D341Med (cell line): ENCODE measurements at regions not wholly inside any gene's neighbourhood (a gene's known extent, or its start where the extent isn't known, plus 50 kb on each side); places are given as distances from the start of the nearest gene placed in this dataset.

Experiments
- DNase-seq: peaks from one replicate; pipeline ENCODE4 v3.0.0; 2012; ENCODE audit warnings: low spot score

DNA sequence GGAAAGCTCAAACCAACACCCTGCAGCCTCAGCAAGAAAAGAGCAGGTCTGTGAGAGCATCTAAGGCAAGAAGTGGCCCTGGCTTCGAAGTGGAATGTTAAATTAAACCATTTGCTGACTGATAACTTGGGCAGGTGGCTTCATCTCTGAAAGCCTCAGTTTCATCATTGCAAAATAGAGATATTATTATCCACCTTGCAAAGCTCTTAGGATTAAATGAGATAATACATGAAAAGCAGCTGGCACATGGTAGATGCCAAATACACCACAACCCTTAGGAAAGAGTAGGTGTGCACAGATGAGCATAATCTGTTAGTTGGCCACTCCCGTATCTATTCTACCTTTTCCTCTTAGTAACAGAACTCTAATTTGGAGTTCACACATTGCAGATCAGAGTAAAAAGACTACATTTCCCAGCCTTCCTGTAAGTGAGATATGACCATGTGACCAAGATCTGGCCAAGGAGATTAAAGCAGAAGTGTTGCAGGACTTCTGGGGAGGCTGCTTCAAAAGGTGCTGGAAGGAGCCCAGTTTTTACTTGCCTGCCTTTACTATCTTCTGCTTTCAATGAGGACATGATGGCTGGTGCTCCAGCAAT lies 288.7 kb downstream of the SOX9 start:
- no peak for DNase-seq

DNA sequence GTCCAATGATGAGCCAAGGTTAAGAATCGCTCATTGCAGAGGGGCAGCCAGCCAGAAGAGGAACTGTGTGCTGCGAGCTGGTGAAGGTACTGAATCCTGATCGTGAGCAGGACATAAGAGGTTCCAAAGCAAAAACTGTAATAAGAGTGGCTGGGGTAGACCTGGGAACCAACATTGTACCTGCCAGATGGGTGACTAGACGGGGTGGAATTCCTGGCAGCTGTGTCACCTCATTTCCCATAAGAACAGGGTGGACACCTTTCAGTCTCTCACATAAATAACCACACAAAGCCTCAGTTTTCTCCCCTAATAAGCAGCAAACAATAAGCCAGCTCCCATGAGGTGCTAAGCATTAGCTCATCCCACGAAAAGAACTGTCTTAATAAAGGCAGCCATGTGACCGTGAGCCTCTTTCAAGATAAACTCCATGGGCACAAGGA lies 290.3 kb downstream of the SOX9 start:
- no peak for DNase-seq

DNA sequence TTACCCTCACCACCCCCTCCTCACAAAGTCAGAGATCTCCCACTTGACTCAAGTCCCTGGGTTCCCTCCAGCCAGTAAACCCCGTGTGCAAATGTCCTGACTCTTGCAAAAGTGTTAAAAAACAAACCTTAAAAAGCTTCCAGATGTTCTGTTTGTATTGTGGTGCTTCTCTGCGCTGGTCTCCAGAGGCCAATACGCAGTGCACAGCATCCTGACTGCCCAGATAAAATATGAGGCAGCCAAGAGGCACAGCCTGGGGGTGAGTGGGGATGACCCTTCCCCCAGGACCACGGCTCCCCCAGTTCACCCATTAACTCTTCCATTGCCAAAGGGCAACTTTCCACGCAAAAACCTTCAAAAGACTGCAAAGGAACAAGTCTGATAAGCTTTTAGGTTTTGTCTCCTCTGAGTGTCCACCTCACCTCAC lies 291.8 kb downstream of the SOX9 start:
- no peak for DNase-seq

DNA sequence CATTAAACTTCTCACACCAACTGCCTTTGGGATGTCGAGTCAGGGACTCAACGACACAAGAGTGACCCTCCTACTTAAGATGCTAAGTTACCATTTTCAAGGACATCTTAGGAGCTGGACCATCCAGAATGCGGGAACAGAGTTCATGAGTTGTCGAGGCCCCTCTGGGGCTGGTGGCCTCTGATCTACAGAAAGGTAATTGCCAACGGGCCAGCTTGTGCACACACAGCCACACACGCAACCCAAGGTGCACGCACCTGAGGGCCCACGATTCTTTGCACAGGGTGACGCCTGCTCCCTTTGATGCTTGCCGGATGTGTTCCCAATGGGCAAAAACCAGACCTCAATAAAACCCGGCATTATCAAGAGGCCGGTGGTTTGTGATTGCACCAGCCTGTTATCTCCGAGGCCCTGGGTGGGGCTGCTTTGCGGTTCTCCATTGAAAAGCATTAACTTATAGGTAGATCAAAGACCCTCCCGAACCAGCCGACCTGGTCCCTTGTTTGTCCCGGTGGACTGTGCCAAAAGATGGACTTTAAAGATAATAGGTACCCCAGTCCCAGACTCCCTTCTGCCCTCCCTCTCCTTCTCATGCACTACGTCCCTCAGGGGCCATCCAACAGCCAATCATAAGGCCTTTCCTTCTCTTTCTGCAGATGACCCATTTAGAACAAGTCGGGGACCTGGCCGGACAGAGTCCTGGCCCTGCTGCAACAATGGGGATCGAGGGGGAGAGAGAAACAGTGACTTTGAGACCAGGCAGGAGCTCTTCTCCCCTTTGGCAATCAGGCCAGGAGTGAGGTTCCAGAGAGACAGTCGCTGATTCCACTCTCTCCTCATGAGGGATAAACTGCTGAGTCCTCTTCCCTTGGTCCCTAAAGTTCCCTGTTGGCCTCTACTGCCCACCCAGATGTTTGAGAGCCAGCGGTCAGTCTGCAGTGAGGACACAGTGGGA lies 292.5 kb downstream of the SOX9 start:
- no peak for DNase-seq

DNA sequence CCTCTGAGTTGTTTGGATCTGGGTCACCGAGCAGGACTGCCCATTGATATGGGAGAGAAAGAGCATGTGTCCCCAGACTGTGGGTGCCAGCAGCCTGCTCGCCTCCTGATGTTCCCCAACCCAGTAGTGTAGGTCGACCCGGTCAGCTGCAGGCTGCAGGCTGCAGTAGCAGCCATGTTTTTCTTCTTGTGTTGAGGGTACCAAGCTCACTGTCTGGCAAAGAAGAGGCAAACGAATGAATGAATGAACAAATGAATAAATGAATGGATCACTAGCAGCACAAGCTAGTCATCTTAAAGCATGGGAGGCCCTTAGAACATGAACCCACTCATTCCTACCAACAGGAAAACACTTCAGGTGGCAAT lies 293.2 kb downstream of the SOX9 start:
- DNase-seq = no peak

DNA sequence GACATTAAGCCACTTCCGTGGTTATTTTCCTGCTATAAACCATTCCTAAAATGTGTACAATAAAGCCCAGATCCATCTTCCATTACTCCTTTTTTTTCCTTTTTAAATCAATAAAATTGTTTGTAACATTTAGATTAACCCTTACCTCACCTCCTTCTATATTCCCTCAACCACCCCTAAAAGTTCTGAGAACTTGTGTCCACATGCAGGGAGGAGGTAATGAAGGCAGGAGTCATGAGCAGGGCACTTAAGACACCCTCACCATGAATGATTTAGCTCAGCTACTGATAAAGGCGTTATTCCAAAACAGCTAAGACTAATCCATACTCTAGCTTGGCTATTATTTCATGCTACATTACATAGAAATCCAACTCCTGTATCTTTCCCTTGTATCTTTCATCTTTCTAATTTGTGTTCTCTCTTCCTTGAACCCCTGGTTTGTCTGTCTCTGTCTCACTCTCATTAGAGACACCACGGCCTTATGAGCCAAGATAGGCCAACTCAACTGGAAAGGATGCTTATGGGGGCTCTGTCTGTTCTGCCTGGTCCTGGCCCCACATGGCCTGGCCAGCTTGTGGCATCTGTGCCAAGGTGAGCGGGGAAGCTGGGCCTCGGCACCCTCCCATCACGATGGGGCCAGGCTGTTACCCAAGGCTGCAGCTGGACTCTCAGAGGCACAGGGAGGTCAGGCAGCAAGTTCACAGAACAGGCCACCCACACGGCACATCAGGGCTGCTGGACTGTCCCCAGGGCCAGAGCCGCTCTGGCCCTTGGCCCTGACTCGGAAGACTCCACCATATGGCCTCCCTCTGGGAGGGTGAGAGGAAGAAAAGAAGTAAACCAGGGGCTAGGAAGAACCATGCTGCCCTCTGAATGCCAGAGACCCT lies 294.4 kb downstream of the SOX9 start:
- no peak for DNase-seq

DNA sequence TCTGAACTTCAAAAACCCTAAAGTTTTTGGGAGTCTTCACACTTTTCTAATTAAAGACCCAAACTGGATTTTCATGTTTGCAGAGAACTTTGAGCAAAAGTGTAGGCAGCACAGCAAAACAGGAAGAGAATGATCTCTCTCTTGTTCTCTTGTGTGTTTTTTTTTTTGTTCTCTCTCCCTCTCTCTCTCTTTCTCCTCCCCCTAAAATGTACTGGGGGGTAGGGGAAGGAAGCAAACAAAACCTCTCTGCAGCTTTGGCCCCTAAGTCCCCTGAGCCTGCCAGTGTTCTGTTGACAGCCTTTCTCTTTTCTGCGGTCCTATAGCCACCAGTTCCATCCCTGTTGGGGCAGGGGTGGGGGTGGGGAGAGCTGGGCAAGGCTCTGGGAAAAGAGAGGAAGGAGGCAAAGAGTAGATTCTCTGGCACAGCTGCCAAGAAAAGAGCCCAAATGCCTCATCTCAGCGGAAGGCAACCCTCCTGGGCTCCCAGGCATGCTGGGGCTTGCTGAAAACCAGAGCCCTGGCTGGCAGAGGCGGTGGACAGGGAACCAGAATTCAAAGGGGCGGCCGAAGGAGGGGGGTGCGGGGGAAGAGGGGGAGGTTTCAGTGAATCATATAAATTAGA lies 295.3 kb downstream of the SOX9 start:
- DNase-seq = no peak

DNA sequence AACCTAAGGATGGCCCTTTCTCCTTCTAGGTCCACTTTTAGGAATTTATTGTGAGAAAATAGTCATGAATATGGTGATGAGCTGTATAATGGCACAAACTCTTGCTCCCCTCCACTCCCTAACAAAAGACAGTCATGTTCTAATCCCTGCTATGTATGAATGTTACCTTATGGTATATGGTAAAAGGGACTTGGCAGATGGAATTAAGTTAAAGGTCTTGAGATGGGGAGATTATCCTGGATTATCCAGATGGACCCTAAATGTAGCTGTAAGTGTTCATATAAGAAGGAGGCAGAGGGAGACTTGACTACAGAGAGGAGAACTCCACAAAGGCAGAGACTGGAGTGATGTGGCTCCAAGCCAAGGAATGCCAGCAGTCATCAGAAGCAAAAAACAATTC lies 296.1 kb downstream of the SOX9 start:
- DNase-seq = no peak

DNA sequence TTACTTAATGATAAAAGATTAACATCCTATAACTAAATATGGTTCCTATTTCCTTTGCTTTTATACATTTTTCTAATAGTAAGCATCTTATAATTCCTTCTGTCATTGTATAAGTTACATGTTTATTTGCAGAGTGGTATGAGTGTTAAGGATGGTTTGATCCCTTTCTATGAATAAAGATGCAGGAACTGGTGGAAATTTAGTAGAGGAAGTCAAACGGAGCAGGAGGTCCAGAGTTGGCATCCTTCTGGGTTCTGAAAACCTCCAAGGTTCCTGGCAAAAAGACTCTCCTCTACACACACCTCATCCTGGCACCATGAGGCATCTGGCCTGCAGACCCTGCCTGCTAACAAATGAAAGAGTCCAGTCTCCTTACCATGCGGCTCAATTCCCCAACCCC lies 296.8 kb downstream of the SOX9 start:
- DNase-seq = no peak

DNA sequence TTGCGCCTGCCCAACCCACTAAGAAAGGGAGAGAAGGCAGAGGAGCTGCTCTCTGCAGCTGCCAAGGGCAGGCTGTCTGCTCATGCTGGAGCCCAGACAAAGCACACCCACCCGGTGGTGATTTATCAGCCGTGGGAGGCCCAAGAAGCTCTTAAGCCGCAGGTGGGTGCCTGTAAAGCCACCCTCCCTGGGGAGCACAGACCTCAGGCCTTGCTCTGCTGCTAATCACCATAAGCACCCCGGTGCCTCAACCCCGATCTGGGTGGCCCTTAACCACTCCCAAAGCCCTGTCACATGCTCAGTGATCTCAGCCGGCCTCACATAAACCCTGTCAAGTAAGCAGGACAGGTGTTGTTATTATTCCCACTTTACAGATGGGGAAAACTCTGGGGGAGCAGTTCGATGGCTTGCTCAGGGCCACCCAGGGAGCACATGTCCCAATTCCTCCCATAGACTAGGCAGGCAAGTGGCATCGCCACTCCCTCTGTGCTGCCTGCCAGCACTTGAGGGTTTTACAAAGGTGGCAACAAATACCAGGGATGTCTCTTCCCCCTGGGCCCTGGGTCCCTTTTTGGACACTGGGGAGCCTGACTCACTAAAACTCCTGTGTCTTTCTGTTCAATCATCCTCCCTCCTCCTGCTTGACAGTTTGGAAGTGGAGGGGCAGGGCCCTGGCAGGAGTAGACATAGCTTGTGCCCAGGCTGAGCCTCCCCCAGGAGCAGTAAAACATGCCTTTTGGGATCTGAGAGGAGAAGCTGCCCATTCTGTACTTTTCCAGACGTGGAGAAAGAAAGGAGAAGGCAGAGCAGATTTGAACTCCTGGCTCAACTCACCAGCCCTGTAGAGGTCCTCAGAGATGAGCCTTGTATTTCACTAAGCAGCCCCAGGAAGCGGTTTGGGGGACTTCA lies 299.3 kb downstream of the SOX9 start:
- peak; percentile 84 for DNase-seq

DNA sequence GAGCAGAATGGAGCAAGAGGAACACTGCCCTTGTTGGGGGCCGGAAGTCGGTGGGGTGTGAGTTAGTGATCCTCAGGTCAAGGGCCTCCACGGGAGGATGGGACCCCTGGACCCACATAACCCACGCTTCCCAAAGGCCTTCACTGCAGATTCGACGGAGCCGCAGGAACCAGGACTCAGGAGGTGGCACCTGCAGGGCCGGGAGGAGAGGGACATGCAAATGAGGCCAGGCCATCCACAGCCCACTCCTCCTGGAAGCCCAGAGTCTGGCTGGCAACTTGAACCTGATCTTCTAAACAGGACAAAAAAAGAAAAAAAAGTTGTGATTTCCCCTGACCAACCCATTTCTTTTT lies 299.9 kb downstream of the SOX9 start:
- DNase-seq = no peak

DNA sequence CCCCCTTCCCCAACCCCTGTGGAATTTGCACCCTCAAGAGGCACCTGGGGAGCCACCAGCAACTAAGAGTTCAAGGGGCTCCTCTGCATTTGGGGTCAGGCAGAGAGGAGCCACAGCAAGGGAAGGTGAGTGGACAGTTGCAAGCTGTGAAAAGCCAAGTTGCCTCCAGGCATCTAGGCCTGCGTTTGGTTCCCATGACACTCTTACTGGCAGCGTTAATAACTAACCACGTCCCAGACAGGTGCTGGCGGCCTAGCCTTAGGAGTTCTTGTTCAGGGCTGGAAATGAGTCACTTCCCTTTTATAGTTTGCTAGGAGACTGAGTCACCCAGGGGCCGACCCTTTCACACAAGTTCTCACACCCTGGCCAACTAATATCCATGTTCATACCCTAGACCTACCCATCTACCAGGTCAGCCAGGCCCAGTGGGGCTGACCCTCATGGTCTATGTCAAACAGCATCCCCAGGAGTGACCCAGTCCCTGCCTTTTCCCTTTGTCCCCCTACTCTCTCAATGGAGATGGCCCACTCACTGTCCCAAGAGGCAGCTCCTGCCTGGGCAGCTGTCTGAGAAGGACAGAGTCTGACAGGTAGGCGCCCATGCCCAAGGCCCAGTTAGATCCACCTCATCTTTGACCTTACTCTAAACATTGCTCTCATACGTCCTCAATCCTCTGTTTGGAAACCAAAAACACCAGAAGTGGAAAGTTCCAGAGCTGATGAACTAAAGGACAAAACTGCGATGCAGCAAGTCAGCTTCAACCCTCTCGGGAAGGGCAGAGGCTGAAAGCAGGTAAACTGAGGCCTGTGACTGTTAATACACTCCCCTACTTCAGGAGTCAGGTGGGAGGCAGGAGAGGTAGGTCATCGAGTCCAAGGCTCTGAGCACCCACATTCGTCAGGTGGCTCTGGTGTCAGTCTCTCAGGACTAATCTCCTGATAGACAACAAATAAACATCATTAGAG lies 300.6 kb downstream of the SOX9 start:
- no peak for DNase-seq

DNA sequence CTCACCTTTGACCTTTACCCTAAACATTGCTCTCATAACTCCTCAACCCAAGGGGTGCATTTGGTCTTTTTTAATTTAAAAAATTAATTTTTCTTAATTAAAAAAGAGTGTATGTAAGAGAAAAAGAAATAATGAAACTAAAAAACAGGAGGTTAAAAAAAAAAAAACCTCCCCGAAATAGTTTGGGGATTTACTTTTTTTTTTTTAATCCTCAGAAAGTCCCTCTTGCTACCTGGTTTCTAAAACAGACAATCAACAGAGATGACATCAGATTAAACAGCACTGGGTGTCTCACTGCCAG lies 301.3 kb downstream of the SOX9 start:
- no peak for DNase-seq

DNA sequence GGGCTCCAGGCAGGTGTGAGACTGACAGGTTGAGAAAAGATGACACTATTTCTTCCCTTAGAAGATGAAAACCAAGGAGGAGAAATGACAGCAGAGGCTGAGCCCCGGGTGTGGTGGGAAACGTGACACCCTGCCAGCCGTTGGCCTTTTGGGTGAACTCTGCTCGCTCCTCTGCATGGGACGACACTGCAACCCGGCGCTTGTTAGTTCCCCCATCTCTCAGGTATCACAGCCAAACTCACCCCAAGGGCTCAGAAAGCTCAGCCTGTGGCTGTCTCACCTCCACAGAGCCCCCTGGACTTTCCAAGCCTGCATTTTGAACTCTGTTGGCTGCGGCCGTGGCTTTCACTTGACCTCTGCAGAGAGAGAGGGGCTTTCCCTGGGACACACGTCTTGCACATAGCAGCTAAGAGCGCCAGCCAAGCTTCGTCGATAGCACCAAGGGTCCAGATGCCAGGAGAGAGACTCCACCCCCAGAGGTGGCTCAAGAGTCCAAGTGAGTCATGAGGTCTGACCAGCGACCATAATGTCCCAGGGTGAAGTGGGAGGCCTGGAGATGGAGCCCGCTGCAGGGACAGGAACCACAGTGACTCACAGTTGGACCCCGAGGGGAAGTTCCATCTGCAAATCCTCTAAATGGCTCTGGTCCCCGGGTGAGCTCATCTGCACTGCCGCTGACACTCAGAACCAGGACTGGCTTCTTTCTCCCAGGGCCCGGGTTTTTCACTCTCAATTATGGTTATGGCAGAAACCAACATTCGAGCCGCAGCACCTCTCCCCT lies 301.9 kb downstream of the SOX9 start:
- DNase-seq = no peak

DNA sequence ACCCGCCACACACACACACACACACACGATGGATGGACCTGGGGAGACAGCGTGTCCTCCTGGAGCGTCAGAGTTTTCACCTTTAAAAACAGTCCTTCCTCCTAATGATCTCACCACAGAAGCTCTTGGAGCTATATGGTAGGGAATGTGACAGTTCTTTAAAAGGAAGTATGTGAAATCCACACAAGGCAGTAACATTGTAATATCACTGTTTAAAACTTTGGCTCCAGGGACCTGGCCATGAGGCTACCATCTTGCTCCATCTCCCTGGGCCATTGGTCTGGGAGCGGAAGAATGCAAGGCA lies 302.4 kb downstream of the SOX9 start:
- no peak for DNase-seq

DNA sequence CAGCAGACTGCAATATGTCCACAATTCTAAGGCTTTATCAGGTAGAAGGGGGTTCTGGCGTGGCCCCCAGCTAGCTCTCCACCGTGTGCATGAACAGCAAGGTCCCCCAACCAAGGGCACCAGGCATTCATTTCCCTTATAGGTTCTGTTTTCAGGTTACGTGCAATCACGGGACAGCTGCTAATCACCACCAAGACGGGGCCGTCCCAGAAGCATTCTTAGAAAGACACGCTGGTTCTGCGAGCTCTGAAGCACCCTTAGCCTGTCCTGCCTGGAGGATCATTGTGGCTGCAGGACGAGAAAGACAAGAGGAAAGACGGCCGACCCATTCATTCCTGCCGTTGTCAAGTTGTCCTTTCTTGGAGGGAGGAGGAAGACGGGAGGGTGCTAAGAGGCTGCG lies 302.9 kb downstream of the SOX9 start:
- DNase-seq = no peak

DNA sequence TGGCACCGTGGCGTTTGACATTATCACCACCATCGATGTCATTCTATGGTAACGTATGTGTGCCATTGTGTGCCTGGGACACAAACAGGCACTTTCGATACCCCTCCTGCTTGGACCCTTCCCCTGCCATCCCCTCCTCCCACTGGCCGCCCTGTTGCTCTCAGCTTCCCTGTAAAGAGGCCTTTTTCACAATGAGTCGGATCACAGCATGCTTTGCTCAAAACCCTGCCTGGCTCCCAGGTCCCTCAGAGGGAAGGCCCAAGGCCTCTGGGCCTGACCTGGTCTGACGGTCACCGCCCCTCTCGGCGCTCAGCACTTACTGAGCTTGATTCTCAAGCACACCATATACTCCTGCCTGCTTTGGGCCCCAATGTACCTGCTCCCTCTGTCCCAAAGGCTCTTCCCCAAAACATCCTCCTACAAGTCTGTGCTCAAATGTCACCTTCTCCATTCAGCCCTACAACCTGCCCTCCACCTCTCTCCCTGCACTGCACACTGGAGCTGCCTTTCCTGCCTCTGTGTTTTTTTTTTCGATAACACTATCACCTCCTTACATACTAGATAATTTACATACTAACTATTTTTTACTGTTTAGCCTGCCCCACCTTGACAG lies 303.8 kb downstream of the SOX9 start:
- DNase-seq = no peak

DNA sequence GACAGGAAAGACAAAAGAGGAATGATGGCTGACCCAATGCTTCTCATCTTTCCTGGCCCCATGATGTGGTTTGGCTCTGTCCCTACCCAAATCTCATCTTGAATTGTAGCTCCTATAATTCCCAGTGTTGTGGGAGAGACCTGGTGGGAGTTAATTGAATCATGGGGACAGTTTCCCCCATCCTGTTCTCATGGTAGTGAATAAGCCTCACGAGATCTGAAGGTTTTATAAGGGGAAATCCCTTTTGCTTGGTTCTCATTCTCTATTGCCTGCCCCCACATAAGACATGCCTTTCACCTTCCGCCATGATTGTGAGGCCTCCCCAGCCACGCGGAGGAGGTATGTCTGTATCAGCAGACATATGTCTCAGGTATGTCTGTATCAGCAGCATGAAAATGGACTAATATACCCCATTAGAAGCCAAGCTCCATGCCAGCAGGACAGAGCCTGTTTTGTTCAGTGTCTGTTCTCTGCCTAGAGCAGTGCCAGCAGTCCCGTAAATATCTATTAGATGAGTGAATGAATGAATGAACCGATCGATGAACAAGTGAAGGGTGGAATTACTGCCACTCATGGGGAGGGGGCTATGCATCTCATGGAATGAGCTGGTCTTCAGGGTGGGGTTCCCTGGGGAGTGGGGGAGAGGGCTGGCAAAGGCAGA lies 304.4 kb downstream of the SOX9 start:
- no peak for DNase-seq

DNA sequence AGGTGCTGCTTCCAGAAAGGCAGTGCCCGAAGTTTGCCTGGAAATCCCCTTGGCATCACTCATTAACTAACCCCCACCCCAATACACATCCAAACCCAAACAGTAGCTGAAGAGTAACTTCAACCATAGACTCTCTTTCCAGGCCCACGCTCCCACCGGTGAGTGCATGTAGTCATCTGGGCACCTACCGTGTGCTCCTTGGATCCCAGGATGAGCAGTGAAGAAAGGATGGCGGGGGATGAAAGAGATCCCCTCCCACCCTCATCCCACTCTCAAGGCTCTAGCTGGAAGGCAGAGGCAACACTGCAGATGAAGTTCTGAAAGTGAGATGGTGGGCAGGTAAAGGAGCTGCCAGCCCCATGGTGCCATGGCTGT lies 305.0 kb downstream of the SOX9 start:
- DNase-seq = no peak
